DND-41 (cell line): ENCODE measurements at regions not wholly inside any gene's neighbourhood (a gene's known extent, or its start where the extent isn't known, plus 50 kb on each side); places are given as distances from the start of the nearest gene placed in this dataset.

Experiments
- ATAC-seq: fragments of 200-7000 bp; cut with Tn5 transposase; 3 replicates; pipeline ENCODE4 v1.9.1; 2021; ENCODE audit warnings: low read depth; ENCODE audit not compliant: insufficient read depth
- DNase-seq: peaks from one replicate; pipeline ENCODE4 v3.0.0-alpha.2; 2020
- H2AFZ ChIP-seq: 2 replicates; pipeline ENCODE4 v1.6.0; 2012; ENCODE audit warnings: low read depth, low read length
- H3K27ac ChIP-seq: 2 replicates; pipeline ENCODE4 v1.5.1; 2012; ENCODE audit warnings: low read length, inconsistent platforms
- H3K27me3 ChIP-seq: fragments of 200-600 bp; sonication (generic); 2 replicates; pipeline ENCODE4 v1.6.0; 2012; ENCODE audit warnings: low read length, mild to moderate bottlenecking, inconsistent platforms; ENCODE audit not compliant: insufficient read depth, poor library complexity
- H3K36me3 ChIP-seq: 2 replicates; pipeline ENCODE4 v1.5.1; 2012; ENCODE audit warnings: low read length, inconsistent platforms; ENCODE audit not compliant: insufficient read depth
- H3K4me1 ChIP-seq: 2 replicates; pipeline ENCODE4 v1.5.1; 2012; ENCODE audit warnings: mild to moderate bottlenecking, low read length; ENCODE audit not compliant: insufficient read depth
- H3K4me2 ChIP-seq: 2 replicates; pipeline ENCODE4 v1.6.0; 2012; ENCODE audit warnings: mild to moderate bottlenecking, moderate library complexity, low read length, inconsistent platforms; ENCODE audit not compliant: insufficient read depth
- H3K4me3 ChIP-seq, 2 experiments: fragments of 200-600 bp in 1 of 2; shearing (Covaris generic) in 1 of 2; 2 replicates each; pipeline ENCODE4 v1.5.1; 2012 to 2016; ENCODE audit warnings: inconsistent platforms in 2 of 2, low read length in 2 of 2, mild to moderate bottlenecking in 2 of 2, low read depth in 1 of 2, moderate library complexity in 1 of 2
- H3K79me2 ChIP-seq: 2 replicates; pipeline ENCODE4 v1.6.0; 2012; ENCODE audit warnings: low read length, inconsistent platforms; ENCODE audit not compliant: insufficient read depth
- H3K9ac ChIP-seq: 2 replicates; pipeline ENCODE4 v1.6.0; 2012; ENCODE audit warnings: low read depth, mild to moderate bottlenecking, inconsistent platforms, low read length, moderate library complexity
- H3K9me3 ChIP-seq: 2 replicates; pipeline ENCODE4 v1.5.1; 2012; ENCODE audit warnings: low read length, moderate library complexity, mild to moderate bottlenecking, inconsistent platforms; ENCODE audit not compliant: insufficient read depth, severe bottlenecking
- H4K20me1 ChIP-seq: 2 replicates; pipeline ENCODE4 v1.6.0; 2012; ENCODE audit warnings: low read length; ENCODE audit not compliant: insufficient read depth
- CTCF ChIP-seq: IDR thresholded peaks from 2 replicates; pipeline ENCODE4 v1.5.1; 2012; ENCODE audit warnings: borderline replicate concordance, low read length, moderate library complexity, mild to moderate bottlenecking; ENCODE audit not compliant: poor library complexity, severe bottlenecking; ENCODE audit errors: extremely low read depth
- EZH2 ChIP-seq: IDR thresholded peaks from 3 replicates; pipeline ENCODE4 v1.6.1; 2012; ENCODE audit warnings: borderline replicate concordance, low read depth, mild to moderate bottlenecking, moderate library complexity, low read length, inconsistent platforms; ENCODE audit not compliant: severe bottlenecking

GRCh38 chr7:145156834-145157233 lies 321.0 kb upstream of the TPK1 start:
- ATAC-seq = no peak
- H3K79me2 ChIP-seq = no peaks in the 10 kb centered on the region
- H3K9ac ChIP-seq = no peak overlapping the region
- H3K36me3 ChIP-seq = no peaks in the 10 kb centered on the region
- no peak overlapping the region for H3K4me3 ChIP-seq
- H4K20me1 ChIP-seq = no peaks in the 10 kb centered on the region
- H2AFZ ChIP-seq = no peak overlapping the region
- DNase-seq = no peak
- H3K27ac ChIP-seq = no peak overlapping the region
- H3K9me3 ChIP-seq = no peaks in the 10 kb centered on the region
- no peak overlapping the region for H3K4me2 ChIP-seq
- TF ChIP-seq CTCF (no peak), EZH2 (no peak)
- no peaks in the 10 kb centered on the region for H3K4me1 ChIP-seq
- H3K27me3 ChIP-seq = no peaks in the 10 kb centered on the region

GRCh38 chr7:145152589-145152988 lies 316.7 kb upstream of the TPK1 start:
- no peak overlapping the region for H3K27ac ChIP-seq
- H3K27me3 ChIP-seq = no peaks in the 10 kb centered on the region
- no peaks in the 10 kb centered on the region for H4K20me1 ChIP-seq
- DNase-seq (no peak), ATAC-seq (no peak)
- no peak overlapping the region for H3K4me3 ChIP-seq
- H3K36me3 ChIP-seq = no peaks in the 10 kb centered on the region
- H3K9ac ChIP-seq = no peak overlapping the region
- TF ChIP-seq EZH2 (no peak), CTCF (no peak)
- H2AFZ ChIP-seq = no peak overlapping the region
- H3K79me2 ChIP-seq = no peaks in the 10 kb centered on the region
- H3K4me1 ChIP-seq = no peaks in the 10 kb centered on the region
- H3K9me3 ChIP-seq = no peaks in the 10 kb centered on the region
- no peak overlapping the region for H3K4me2 ChIP-seq

- Histone ChIP-seq H3K4me3 (no peak overlapping the region), H3K27me3 (no peaks in the 10 kb centered on the region), H3K4me2 (no peak overlapping the region), H4K20me1 (no peaks in the 10 kb centered on the region), H2AFZ (no peak overlapping the region), H3K36me3 (no peaks in the 10 kb centered on the region), H3K79me2 (no peaks in the 10 kb centered on the region), H3K4me1 (no peaks in the 10 kb centered on the region), H3K9me3 (no peaks in the 10 kb centered on the region), H3K9ac (no peak overlapping the region), H3K27ac (no peak overlapping the region)
- ATAC-seq = no peak
- no peak for DNase-seq
- TF ChIP-seq CTCF (no peak), EZH2 (no peak)
Observed at GRCh38 chr7:145151676-145152075, 315.8 kb upstream of the TPK1 start.

GRCh38 chr7:145147865-145148264 lies 312.0 kb upstream of the TPK1 start:
- H3K4me3 ChIP-seq = no peak overlapping the region
- TF ChIP-seq CTCF (no peak), EZH2 (no peak)
- H3K4me1 ChIP-seq = no peaks in the 10 kb centered on the region
- no peaks in the 10 kb centered on the region for H3K9me3 ChIP-seq
- no peaks in the 10 kb centered on the region for H4K20me1 ChIP-seq
- H3K27ac ChIP-seq = no peak overlapping the region
- no peak overlapping the region for H3K4me2 ChIP-seq
- H3K36me3 ChIP-seq = no peaks in the 10 kb centered on the region
- ATAC-seq = no peak
- no peak for DNase-seq
- no peaks in the 10 kb centered on the region for H3K27me3 ChIP-seq
- no peak overlapping the region for H3K9ac ChIP-seq
- H3K79me2 ChIP-seq = no peaks in the 10 kb centered on the region
- H2AFZ ChIP-seq = no peak overlapping the region
